Effector memory CD4-positive, alpha-beta T cell (primary cell): ENCODE measurements at regions not wholly inside any gene's neighbourhood (a gene's known extent, or its start where the extent isn't known, plus 50 kb on each side); places are given as distances from the start of the nearest gene placed in this dataset.

Experiments
- DNase-seq, 3 donors: peaks; one replicate each; pipeline ENCODE4 v3.0.0-alpha.2; 2020
- H3K27ac ChIP-seq: 2 replicates; pipeline ENCODE4 v1.7.0; 2013; ENCODE audit warnings: mild to moderate bottlenecking, low read length, moderate library complexity; ENCODE audit not compliant: insufficient read depth, poor library complexity, severe bottlenecking
- H3K27me3 ChIP-seq: replicated peaks from 2 replicates; pipeline ENCODE4 v1.7.0; 2013; ENCODE audit warnings: mild to moderate bottlenecking, low read length; ENCODE audit not compliant: insufficient read depth, control insufficient read depth, poor library complexity, severe bottlenecking
- H3K36me3 ChIP-seq: 2 replicates; pipeline ENCODE4 v1.7.0; 2013; ENCODE audit warnings: mild to moderate bottlenecking, low read length, moderate library complexity; ENCODE audit not compliant: control insufficient read depth, insufficient read depth
- H3K4me1 ChIP-seq: 2 replicates; pipeline ENCODE4 v1.7.0; 2013; ENCODE audit warnings: low read length, mild to moderate bottlenecking; ENCODE audit not compliant: control insufficient read depth, insufficient read depth, poor library complexity, severe bottlenecking
- H3K4me3 ChIP-seq: 2 replicates; pipeline ENCODE4 v1.7.0; 2013; ENCODE audit warnings: low read length, low read depth, mild to moderate bottlenecking; ENCODE audit not compliant: insufficient read depth, poor library complexity, severe bottlenecking
- H3K9me3 ChIP-seq: 2 replicates; pipeline ENCODE4 v1.7.0; 2013; ENCODE audit warnings: mild to moderate bottlenecking, low read length, moderate library complexity; ENCODE audit not compliant: control insufficient read depth

GRCh38 chr17:14815079-14815478 lies 450.0 kb downstream of the PMP22 start:
- H3K4me1 ChIP-seq = no peaks in the 10 kb centered on the region
- no peaks in the 10 kb centered on the region for H3K9me3 ChIP-seq
- H3K4me3 ChIP-seq = no peak overlapping the region
- DNase-seq = no peak
- H3K36me3 ChIP-seq = no peaks in the 10 kb centered on the region
- no peak overlapping the region for H3K27ac ChIP-seq
- H3K27me3 ChIP-seq = no peaks in the 10 kb centered on the region

GRCh38 chr17:14813649-14814370 lies 451.3 kb downstream of the PMP22 start:
- no peaks in the 10 kb centered on the region for H3K27me3 ChIP-seq
- H3K4me1 ChIP-seq = no peaks in the 10 kb centered on the region
- no peaks in the 10 kb centered on the region for H3K36me3 ChIP-seq
- no peak for DNase-seq
- H3K9me3 ChIP-seq = no peaks in the 10 kb centered on the region
- H3K4me3 ChIP-seq = no peak overlapping the region
- H3K27ac ChIP-seq = no peak overlapping the region

GRCh38 chr17:14808425-14808824 lies 456.7 kb downstream of the PMP22 start:
- no peaks in the 10 kb centered on the region for H3K4me1 ChIP-seq
- no peaks in the 10 kb centered on the region for H3K36me3 ChIP-seq
- DNase-seq = no peak
- H3K27ac ChIP-seq = no peak overlapping the region
- H3K4me3 ChIP-seq = no peak overlapping the region
- no peaks in the 10 kb centered on the region for H3K9me3 ChIP-seq
- no peaks in the 10 kb centered on the region for H3K27me3 ChIP-seq

- Histone ChIP-seq H3K9me3 (no peaks in the 10 kb centered on the region), H3K27me3 (no peaks in the 10 kb centered on the region), H3K36me3 (no peaks in the 10 kb centered on the region), H3K27ac (no peak overlapping the region), H3K4me3 (no peak overlapping the region), H3K4me1 (no peaks in the 10 kb centered on the region)
- DNase-seq = no peak
Measured at GRCh38 chr17:14805348-14805747, 459.8 kb downstream of the PMP22 start.

GRCh38 chr17:14803826-14804225 lies 461.3 kb downstream of the PMP22 start:
- DNase-seq = no peak
- no peaks in the 10 kb centered on the region for H3K27me3 ChIP-seq
- no peaks in the 10 kb centered on the region for H3K36me3 ChIP-seq
- H3K4me1 ChIP-seq = no peaks in the 10 kb centered on the region
- no peak overlapping the region for H3K4me3 ChIP-seq
- H3K27ac ChIP-seq = no peak overlapping the region
- no peaks in the 10 kb centered on the region for H3K9me3 ChIP-seq

- no peaks in the 10 kb centered on the region for H3K36me3 ChIP-seq
- no peaks in the 10 kb centered on the region for H3K4me1 ChIP-seq
- H3K9me3 ChIP-seq = no peaks in the 10 kb centered on the region
- no peak overlapping the region for H3K27ac ChIP-seq
- H3K4me3 ChIP-seq = no peak overlapping the region
- no peaks in the 10 kb centered on the region for H3K27me3 ChIP-seq
- no peak for DNase-seq
Measured at GRCh38 chr17:14797801-14798200, 467.3 kb downstream of the PMP22 start.

- H3K36me3 ChIP-seq = no peaks in the 10 kb centered on the region
Measured at GRCh38 chr17:14797021-14797420, 468.1 kb downstream of the PMP22 start.

GRCh38 chr17:14794961-14795360 lies 470.2 kb downstream of the PMP22 start:
- DNase-seq = no peak

More at GRCh38 chr17:14797021-14797420, 468.1 kb downstream of the PMP22 start:
- H3K27ac ChIP-seq = no peak overlapping the region
- H3K4me3 ChIP-seq = no peak overlapping the region
- no peak for DNase-seq
- no peaks in the 10 kb centered on the region for H3K27me3 ChIP-seq
- no peaks in the 10 kb centered on the region for H3K9me3 ChIP-seq
- no peaks in the 10 kb centered on the region for H3K4me1 ChIP-seq

GRCh38 chr17:14793237-14793636 lies 471.9 kb downstream of the PMP22 start:
- H3K27me3 ChIP-seq = no peaks in the 10 kb centered on the region
- no peaks in the 10 kb centered on the region for H3K36me3 ChIP-seq
- H3K27ac ChIP-seq = no peak overlapping the region
- no peaks in the 10 kb centered on the region for H3K4me1 ChIP-seq
- DNase-seq = no peak
- H3K9me3 ChIP-seq = no peaks in the 10 kb centered on the region
- no peak overlapping the region for H3K4me3 ChIP-seq

More at GRCh38 chr17:14794961-14795360, 470.2 kb downstream of the PMP22 start:
- no peaks in the 10 kb centered on the region for H3K9me3 ChIP-seq
- H3K27ac ChIP-seq = no peak overlapping the region
- no peak overlapping the region for H3K4me3 ChIP-seq
- no peaks in the 10 kb centered on the region for H3K4me1 ChIP-seq
- no peaks in the 10 kb centered on the region for H3K36me3 ChIP-seq
- H3K27me3 ChIP-seq = no peaks in the 10 kb centered on the region

GRCh38 chr17:14792746-14793145 lies 472.4 kb downstream of the PMP22 start:
- no peak for DNase-seq
- H3K9me3 ChIP-seq = no peaks in the 10 kb centered on the region
- no peaks in the 10 kb centered on the region for H3K36me3 ChIP-seq
- H3K27ac ChIP-seq = no peak overlapping the region
- H3K4me1 ChIP-seq = no peaks in the 10 kb centered on the region
- H3K27me3 ChIP-seq = no peaks in the 10 kb centered on the region
- no peak overlapping the region for H3K4me3 ChIP-seq
